ENCODE measurements at regions not wholly inside any gene's neighbourhood (a gene's known extent, or its start where the extent isn't known, plus 50 kb on each side); places are given as distances from the start of the nearest gene placed in this dataset.

DNA sequence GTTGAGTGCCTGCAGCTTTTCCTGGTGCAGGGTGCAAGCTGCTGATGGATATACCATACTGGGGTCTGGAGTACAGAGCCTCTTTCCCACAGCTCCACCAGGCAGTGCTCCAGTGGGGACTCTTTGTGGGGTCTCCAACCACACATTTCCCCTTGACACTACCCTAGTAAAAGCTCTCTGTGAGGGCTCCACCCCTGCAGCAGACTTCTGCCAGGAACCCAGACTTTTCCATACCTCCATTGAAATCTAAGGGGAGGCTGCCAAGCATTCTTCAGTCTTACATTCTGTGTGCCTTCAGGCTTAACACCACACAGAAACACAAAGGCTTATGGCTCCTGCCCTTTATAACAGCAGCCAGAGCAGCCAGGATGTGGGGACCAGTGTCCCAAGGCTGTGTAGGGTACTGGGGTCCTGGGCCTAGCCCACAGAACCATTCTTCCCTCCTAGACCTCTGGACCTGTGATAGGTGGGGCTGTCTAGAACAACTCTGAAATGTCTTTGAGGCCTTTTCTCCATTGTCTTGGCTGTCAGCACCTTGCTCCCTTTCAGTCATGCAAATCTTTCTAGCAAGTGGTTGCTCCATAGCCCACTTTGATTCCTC lies 65.7 kb downstream of the TBXT start:
- no peak for DNase-seq (ENCODE audit: insufficient read length, low spot score, missing footprints)
- no peaks in the 10 kb centered on the region for H4K20me1 ChIP-seq (ENCODE audit: insufficient read depth, low read length)
- H2AFZ ChIP-seq (ENCODE audit: low read length), result no peak overlapping the region
- H3K4me1 ChIP-seq (ENCODE audit: insufficient read depth, low read length), result no peaks in the 10 kb centered on the region
- TF ChIP-seq, protein P1, sequence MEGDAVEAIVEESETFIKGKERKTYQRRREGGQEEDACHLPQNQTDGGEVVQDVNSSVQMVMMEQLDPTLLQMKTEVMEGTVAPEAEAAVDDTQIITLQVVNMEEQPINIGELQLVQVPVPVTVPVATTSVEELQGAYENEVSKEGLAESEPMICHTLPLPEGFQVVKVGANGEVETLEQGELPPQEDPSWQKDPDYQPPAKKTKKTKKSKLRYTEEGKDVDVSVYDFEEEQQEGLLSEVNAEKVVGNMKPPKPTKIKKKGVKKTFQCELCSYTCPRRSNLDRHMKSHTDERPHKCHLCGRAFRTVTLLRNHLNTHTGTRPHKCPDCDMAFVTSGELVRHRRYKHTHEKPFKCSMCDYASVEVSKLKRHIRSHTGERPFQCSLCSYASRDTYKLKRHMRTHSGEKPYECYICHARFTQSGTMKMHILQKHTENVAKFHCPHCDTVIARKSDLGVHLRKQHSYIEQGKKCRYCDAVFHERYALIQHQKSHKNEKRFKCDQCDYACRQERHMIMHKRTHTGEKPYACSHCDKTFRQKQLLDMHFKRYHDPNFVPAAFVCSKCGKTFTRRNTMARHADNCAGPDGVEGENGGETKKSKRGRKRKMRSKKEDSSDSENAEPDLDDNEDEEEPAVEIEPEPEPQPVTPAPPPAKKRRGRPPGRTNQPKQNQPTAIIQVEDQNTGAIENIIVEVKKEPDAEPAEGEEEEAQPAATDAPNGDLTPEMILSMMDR (IDR thresholded peaks at IDR 0.05; ENCODE audit: extremely low read depth, low read depth, low read length), result no peak
- H3K4me2 ChIP-seq (ENCODE audit: insufficient read depth, low read length), result no peak overlapping the region
- H3K9me3 ChIP-seq (ENCODE audit: low read depth, low read length), result peaks cover 8% of the 10 kb centered on the region
- H3K27me3 ChIP-seq (ENCODE audit: insufficient read depth, low read length), result peaks cover 8% of the 10 kb centered on the region
- no peak overlapping the region for H3K4me3 ChIP-seq (ENCODE audit: insufficient read depth, low read length)
- no peaks in the 10 kb centered on the region for H3K79me2 ChIP-seq (ENCODE audit: insufficient read depth, low read length)
- H3K27ac ChIP-seq (ENCODE audit: low read depth, low read length), result no peak overlapping the region
- H3K36me3 ChIP-seq (ENCODE audit: insufficient read depth, low read length), result no peaks in the 10 kb centered on the region

GRCh38 chr6:166097914-166098522 lies 69.6 kb downstream of the TBXT start:
- Histone ChIP-seq H3K9me3 (ENCODE audit: low read depth, low read length) (peaks cover 8% of the 10 kb centered on the region), H2AFZ (ENCODE audit: low read length) (peak overlapping the region; percentile 83), H3K79me2 (ENCODE audit: insufficient read depth, low read length) (no peaks in the 10 kb centered on the region), H3K36me3 (ENCODE audit: insufficient read depth, low read length) (no peaks in the 10 kb centered on the region), H3K4me3 (ENCODE audit: insufficient read depth, low read length) (peak overlapping the region; percentile 64), H3K4me2 (ENCODE audit: insufficient read depth, low read length) (peak overlapping the region; percentile 88), H3K27ac (ENCODE audit: low read depth, low read length) (peak overlapping the region; percentile 66), H3K27me3 (ENCODE audit: insufficient read depth, low read length) (peaks cover 3% of the 10 kb centered on the region), H3K4me1 (ENCODE audit: insufficient read depth, low read length) (no peaks in the 10 kb centered on the region), H4K20me1 (ENCODE audit: insufficient read depth, low read length) (no peaks in the 10 kb centered on the region)
- TF ChIP-seq, protein P1 (IDR thresholded peaks at IDR 0.05; ENCODE audit: extremely low read depth, low read depth, low read length), result peak; percentile 93
- peak; percentile 70 for DNase-seq (ENCODE audit: insufficient read length, low spot score, missing footprints)

GRCh38 chr6:166087852-166088251 lies 79.8 kb downstream of the TBXT start:
- Histone ChIP-seq H3K79me2 (ENCODE audit: insufficient read depth, low read length) (no peaks in the 10 kb centered on the region), H3K36me3 (ENCODE audit: insufficient read depth, low read length) (no peaks in the 10 kb centered on the region), H3K27me3 (ENCODE audit: insufficient read depth, low read length) (no peaks in the 10 kb centered on the region), H3K9me3 (ENCODE audit: low read depth, low read length) (no peaks in the 10 kb centered on the region), H2AFZ (ENCODE audit: low read length) (no peak overlapping the region), H4K20me1 (ENCODE audit: insufficient read depth, low read length) (no peaks in the 10 kb centered on the region), H3K27ac (ENCODE audit: low read depth, low read length) (no peak overlapping the region), H3K4me1 (ENCODE audit: insufficient read depth, low read length) (no peaks in the 10 kb centered on the region), H3K4me3 (ENCODE audit: insufficient read depth, low read length) (no peak overlapping the region), H3K4me2 (ENCODE audit: insufficient read depth, low read length) (no peak overlapping the region)
- DNase-seq (ENCODE audit: insufficient read length, low spot score, missing footprints), result no peak
- TF ChIP-seq, protein P1 (IDR thresholded peaks at IDR 0.05; ENCODE audit: extremely low read depth, low read depth, low read length), result no peak

DNA sequence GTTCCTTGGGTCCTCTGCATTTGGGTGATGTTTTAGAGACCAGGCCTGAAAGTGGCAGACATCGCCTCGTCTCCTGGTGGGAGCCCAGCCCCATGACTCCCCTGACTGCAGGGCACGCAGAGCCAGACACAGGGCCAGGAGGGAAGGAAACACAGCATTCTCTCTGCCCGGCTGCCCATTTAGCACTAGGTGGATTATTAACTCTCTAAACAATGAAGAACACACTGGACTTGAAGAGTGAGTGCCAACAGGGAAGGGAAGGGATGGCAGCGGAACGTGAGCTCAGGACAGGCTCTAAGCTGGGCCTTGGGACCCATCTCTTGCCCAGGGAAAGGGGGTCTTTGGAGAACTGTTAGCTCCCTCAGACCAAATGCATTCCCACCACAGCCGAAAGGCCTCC lies 80.4 kb downstream of the TBXT start:
- H3K36me3 ChIP-seq (ENCODE audit: insufficient read depth, low read length), result no peaks in the 10 kb centered on the region
- H3K4me3 ChIP-seq (ENCODE audit: insufficient read depth, low read length), result no peak overlapping the region
- peak; percentile 22 for DNase-seq (ENCODE audit: insufficient read length, low spot score, missing footprints)
- no peaks in the 10 kb centered on the region for H3K27me3 ChIP-seq (ENCODE audit: insufficient read depth, low read length)
- no peaks in the 10 kb centered on the region for H3K9me3 ChIP-seq (ENCODE audit: low read depth, low read length)
- H3K79me2 ChIP-seq (ENCODE audit: insufficient read depth, low read length), result no peaks in the 10 kb centered on the region
- no peaks in the 10 kb centered on the region for H4K20me1 ChIP-seq (ENCODE audit: insufficient read depth, low read length)
- H3K27ac ChIP-seq (ENCODE audit: low read depth, low read length), result no peak overlapping the region
- no peaks in the 10 kb centered on the region for H3K4me1 ChIP-seq (ENCODE audit: insufficient read depth, low read length)
- TF ChIP-seq, protein P1 (IDR thresholded peaks at IDR 0.05; ENCODE audit: extremely low read depth, low read depth, low read length), result no peak
- no peak overlapping the region for H3K4me2 ChIP-seq (ENCODE audit: insufficient read depth, low read length)
- no peak overlapping the region for H2AFZ ChIP-seq (ENCODE audit: low read length)

Measured in osteoblast (primary cell).